Urinary bladder (tissue), 3 donors: ENCODE measurements at regions not wholly inside any gene's neighbourhood (a gene's known extent, or its start where the extent isn't known, plus 50 kb on each side); places are given as distances from the start of the nearest gene placed in this dataset.
"Not testable (repeated sequence)": the region's sequence is repeated elsewhere in the genome, so short reads cannot be mapped to it uniquely, and the experiment has no call there.

Source experiments
- DNase-seq: peaks from one replicate; pipeline ENCODE4 v3.0.0-alpha.2; 2015; ENCODE audit errors: extremely low spot score
- H3K27ac ChIP-seq: one replicate; pipeline ENCODE4 v1.5.1; 2013; ENCODE audit warnings: low read depth, mild to moderate bottlenecking, moderate library complexity
- H3K36me3 ChIP-seq: one replicate; pipeline ENCODE4 v1.6.1; 2013; ENCODE audit warnings: mild to moderate bottlenecking, moderate library complexity; ENCODE audit not compliant: insufficient read depth
- H3K4me1 ChIP-seq: one replicate; pipeline ENCODE4 v1.6.1; 2013; ENCODE audit warnings: mild to moderate bottlenecking, moderate library complexity; ENCODE audit not compliant: insufficient read depth
- H3K4me3 ChIP-seq: one replicate; pipeline ENCODE4 v1.5.1; 2013; ENCODE audit warnings: low read depth, low read length
- WGBS: extraction: QIAGEN DNeasy Blood & Tissue Kit; methylation state at CpG from one replicate; pipeline ENCODE4 v1.1.7; 2013; 5-methylcytosine and 5-hydroxymethylcytosine counted together
- donor health status: healthy with polysubstance abuse.
- donor health status: healthy.

- no peak for DNase-seq
- Histone ChIP-seq H3K4me3 (no peak overlapping the region), H3K36me3 (no peaks in the 10 kb centered on the region), H3K4me1 (no peaks in the 10 kb centered on the region), H3K27ac (no peak overlapping the region)
- 84% methylated on average over 1 of the region's 1 CpG for WGBS
These were observed 107.8 kb upstream of the XPO1 start for GRCh38 chr2:61645911-61646310.

- not testable (repeated sequence) for H3K27ac ChIP-seq, DNase-seq, H3K4me3 ChIP-seq, H3K36me3 ChIP-seq, H3K4me1 ChIP-seq
- 96% methylated on average over 6 of the region's 6 CpGs for WGBS
These were observed 105.0 kb upstream of the XPO1 start for GRCh38 chr2:61643153-61643552.

GRCh38 chr2:61640406-61640805 is 102.2 kb upstream of the XPO1 start:
- 91% methylated on average over 2 of the region's 2 CpGs for WGBS
- DNase-seq, result no peak
- Histone ChIP-seq H3K4me1 (no peaks in the 10 kb centered on the region), H3K36me3 (no peaks in the 10 kb centered on the region), H3K27ac (no peak overlapping the region), H3K4me3 (no peak overlapping the region)

GRCh38 chr2:61639721-61640120 is 101.6 kb upstream of the XPO1 start:
- H3K4me3 ChIP-seq, result no peak overlapping the region
- no peaks in the 10 kb centered on the region for H3K36me3 ChIP-seq
- DNase-seq, result no peak
- H3K4me1 ChIP-seq, result no peaks in the 10 kb centered on the region
- no peak overlapping the region for H3K27ac ChIP-seq
- WGBS, result 91% methylated on average over 9 of the region's 9 CpGs

GRCh38 chr2:61636686-61637085 is 98.5 kb upstream of the XPO1 start:
- 66% methylated on average over 3 of the region's 3 CpGs for WGBS
- no peak overlapping the region for H3K4me3 ChIP-seq

GRCh38 chr2:61634512-61634911 is 96.4 kb upstream of the XPO1 start:
- Histone ChIP-seq H3K4me1 (no peaks in the 10 kb centered on the region), H3K27ac (no peak overlapping the region), H3K4me3 (no peak overlapping the region), H3K36me3 (no peaks in the 10 kb centered on the region)
- WGBS, result 79% methylated on average over 5 of the region's 5 CpGs
- no peak for DNase-seq

More at GRCh38 chr2:61636686-61637085, 98.5 kb upstream of the XPO1 start:
- no peak for DNase-seq
- no peak overlapping the region for H3K27ac ChIP-seq
- no peaks in the 10 kb centered on the region for H3K36me3 ChIP-seq
- no peaks in the 10 kb centered on the region for H3K4me1 ChIP-seq

- 71% methylated on average over 2 of the region's 2 CpGs for WGBS
- H3K4me3 ChIP-seq, result no peak overlapping the region
- no peaks in the 10 kb centered on the region for H3K36me3 ChIP-seq
- no peak overlapping the region for H3K27ac ChIP-seq
- DNase-seq, result no peak
- no peaks in the 10 kb centered on the region for H3K4me1 ChIP-seq
These were observed 95.1 kb upstream of the XPO1 start for GRCh38 chr2:61633250-61633649.

- Histone ChIP-seq H3K4me3 (no peak overlapping the region), H3K27ac (no peak overlapping the region), H3K4me1 (no peaks in the 10 kb centered on the region), H3K36me3 (no peaks in the 10 kb centered on the region)
- 70% methylated on average over 17 of the region's 17 CpGs for WGBS
- DNase-seq, result no peak
These were observed 94.4 kb upstream of the XPO1 start for GRCh38 chr2:61632276-61633169.

GRCh38 chr2:61631321-61631720 is 93.2 kb upstream of the XPO1 start:
- H3K27ac ChIP-seq, result no peak overlapping the region
- H3K36me3 ChIP-seq, result no peaks in the 10 kb centered on the region
- H3K4me1 ChIP-seq, result no peaks in the 10 kb centered on the region
- H3K4me3 ChIP-seq, result no peak overlapping the region
- WGBS, result 92% methylated on average over 2 of the region's 2 CpGs
- no peak for DNase-seq

- Histone ChIP-seq H3K27ac (no peak overlapping the region), H3K4me1 (no peaks in the 10 kb centered on the region), H3K4me3 (no peak overlapping the region), H3K36me3 (no peaks in the 10 kb centered on the region)
- WGBS, result 85% methylated on average over 1 of the region's 1 CpG
- no peak for DNase-seq
These were observed 88.7 kb upstream of the XPO1 start for GRCh38 chr2:61626827-61627226.

GRCh38 chr2:61623747-61624146 is 85.6 kb upstream of the XPO1 start:
- no peak overlapping the region for H3K27ac ChIP-seq
- DNase-seq, result no peak

GRCh38 chr2:61620244-61621159 is 82.3 kb upstream of the XPO1 start:
- no peak overlapping the region for H3K27ac ChIP-seq
- no peak overlapping the region for H3K4me3 ChIP-seq
- no peaks in the 10 kb centered on the region for H3K36me3 ChIP-seq
- DNase-seq, result no peak
- 51% methylated on average over 6 of the region's 6 CpGs for WGBS
- H3K4me1 ChIP-seq, result no peaks in the 10 kb centered on the region

More at GRCh38 chr2:61623747-61624146, 85.6 kb upstream of the XPO1 start:
- H3K4me1 ChIP-seq, result no peaks in the 10 kb centered on the region
- H3K4me3 ChIP-seq, result no peak overlapping the region
- H3K36me3 ChIP-seq, result no peaks in the 10 kb centered on the region
- WGBS, result 94% methylated on average over 5 of the region's 5 CpGs

- no peaks in the 10 kb centered on the region for H3K36me3 ChIP-seq
- no peaks in the 10 kb centered on the region for H3K4me1 ChIP-seq
- H3K4me3 ChIP-seq, result no peak overlapping the region
- DNase-seq, result no peak
- H3K27ac ChIP-seq, result no peak overlapping the region
- WGBS, result 91% methylated on average over 5 of the region's 5 CpGs
These were observed 81.4 kb upstream of the XPO1 start for GRCh38 chr2:61619561-61619960.

- H3K4me3 ChIP-seq, result no peak overlapping the region
- DNase-seq, result no peak
- 73% methylated on average over 2 of the region's 2 CpGs for WGBS
- H3K36me3 ChIP-seq, result no peaks in the 10 kb centered on the region
- H3K27ac ChIP-seq, result no peak overlapping the region
- no peaks in the 10 kb centered on the region for H3K4me1 ChIP-seq
These were observed 79.5 kb upstream of the XPO1 start for GRCh38 chr2:61617610-61618009.
